A673 (cell line): ENCODE measurements at regions not wholly inside any gene's neighbourhood (a gene's known extent, or its start where the extent isn't known, plus 50 kb on each side); places are given as distances from the start of the nearest gene placed in this dataset.

Source experiments
- BruUV-seq: library from RNA; stranded (reverse); fragments of 400-500 nt; replicated peaks from 2 replicates; lab custom pipeline; 2021; lab: Mats Ljungman, UMichigan
- CTCF ChIA-PET: fragments of 300-600 bp; sonication (Branson Sonifier 250); formaldehyde crosslinking; loops from one replicate; lab custom pipeline; 2022; ENCODE audit warnings: antibody characterized with exemption; lab: Charles Lee
- POLR2A ChIA-PET: fragments of 300-600 bp; sonication (Branson Sonifier 250); formaldehyde crosslinking; loops from one replicate; lab custom pipeline; 2022; ENCODE audit warnings: antibody characterized with exemption; ENCODE audit not compliant: low non-redundant PET; lab: Charles Lee
- DNase-seq: peaks from one replicate; pipeline ENCODE4 v3.0.0-alpha.2; 2015; ENCODE audit warnings: low spot score
- H3K27ac ChIP-seq: fragments of 200-600 bp; sonication (generic); 2 replicates; pipeline ENCODE4 v1.5.1; 2016; ENCODE audit warnings: mixed run types, low read depth, mild to moderate bottlenecking, mixed read lengths, antibody characterized with exemption, low read length; ENCODE audit not compliant: poor library complexity, severe bottlenecking
- H3K27me3 ChIP-seq: fragments of 200-600 bp; sonication (generic); replicated peaks from 2 replicates; pipeline ENCODE4 v1.6.1; 2017; ENCODE audit warnings: mixed run types, low read depth, mild to moderate bottlenecking, mixed read lengths, antibody characterized with exemption, low read length; ENCODE audit not compliant: insufficient read depth, poor library complexity
- H3K36me3 ChIP-seq: fragments of 200-600 bp; sonication (generic); 2 replicates; pipeline ENCODE4 v1.6.1; 2016; ENCODE audit warnings: mixed run types, mild to moderate bottlenecking, mixed read lengths, antibody characterized with exemption, low read length; ENCODE audit not compliant: insufficient read depth, poor library complexity, severe bottlenecking
- H3K4me1 ChIP-seq: fragments of 200-600 bp; sonication (generic); 2 replicates; pipeline ENCODE4 v1.6.1; 2017; ENCODE audit warnings: mixed run types, mild to moderate bottlenecking, mixed read lengths, antibody characterized with exemption, low read length; ENCODE audit not compliant: insufficient read depth, poor library complexity, severe bottlenecking
- H3K4me3 ChIP-seq: fragments of 200-600 bp; sonication (generic); 2 replicates; pipeline ENCODE4 v1.5.1; 2016; ENCODE audit warnings: low read depth, mixed run types, mild to moderate bottlenecking, mixed read lengths, low read length; ENCODE audit not compliant: poor library complexity, severe bottlenecking
- H3K9me3 ChIP-seq: fragments of 200-600 bp; sonication (generic); 2 replicates; pipeline ENCODE4 v1.6.1; 2016; ENCODE audit warnings: mixed run types, low read depth, mild to moderate bottlenecking, mixed read lengths, antibody characterized with exemption, low read length; ENCODE audit not compliant: poor library complexity, severe bottlenecking
- CTCF ChIP-seq: fragments of 300-800, 200-600 bp; sonication (generic); conservative IDR thresholded peaks from 2 replicates; pipeline ENCODE4 v1.5.1; 2017; ENCODE audit warnings: low read depth, mild to moderate bottlenecking, antibody characterized with exemption, low read length, moderate library complexity, mixed read lengths
- EZH2 ChIP-seq: fragments of 200-600 bp; sonication (generic); IDR thresholded peaks from 2 replicates; pipeline ENCODE4 v1.6.1; 2017; ENCODE audit warnings: borderline replicate concordance, low read depth, mild to moderate bottlenecking, mixed read lengths, antibody characterized with exemption, low read length; ENCODE audit not compliant: poor library complexity, severe bottlenecking
- intact Hi-C: fragments of 100-400 bp; cut with micrococcal nuclease; formaldehyde crosslinking; loops from one replicate; pipeline ENCODE4 v1.10.0; 2022; ENCODE audit not compliant: unreplicated experiment

GRCh38 chr18:1958798-1959197 is 612.5 kb downstream of the METTL4 start:
- DNase-seq = no peak
- H3K27ac ChIP-seq = no peak overlapping the region
- intact Hi-C loops = no loop called here
- H3K27me3 ChIP-seq = peaks cover 25% of the 10 kb centered on the region
- H3K4me1 ChIP-seq = no peaks in the 10 kb centered on the region
- no TSS peak for BruUV-seq
- no peaks in the 10 kb centered on the region for H3K36me3 ChIP-seq
- H3K4me3 ChIP-seq = no peak overlapping the region
- CTCF ChIA-PET = no interaction called here
- TF ChIP-seq EZH2 = no peak
- no peak for TF ChIP-seq CTCF
- H3K9me3 ChIP-seq = no peaks in the 10 kb centered on the region
- POLR2A ChIA-PET = no interaction called here

- no peak overlapping the region for H3K27ac ChIP-seq
- no peak overlapping the region for H3K4me3 ChIP-seq
- no peak for DNase-seq
- H3K36me3 ChIP-seq = no peaks in the 10 kb centered on the region
- intact Hi-C loops = no loop called here
- CTCF ChIA-PET = no interaction called here
- peaks cover 11% of the 10 kb centered on the region for H3K27me3 ChIP-seq
- TF ChIP-seq EZH2 (no peak), CTCF (no peak)
- POLR2A ChIA-PET = no interaction called here
- BruUV-seq = no TSS peak
- no peaks in the 10 kb centered on the region for H3K4me1 ChIP-seq
- no peaks in the 10 kb centered on the region for H3K9me3 ChIP-seq
These were observed 606.3 kb downstream of the METTL4 start for GRCh38 chr18:1965016-1965415.

- intact Hi-C loops = no loop called here
- POLR2A ChIA-PET = no interaction called here
- no peak overlapping the region for H3K27ac ChIP-seq
- peaks cover 6% of the 10 kb centered on the region for H3K27me3 ChIP-seq
- no peak for TF ChIP-seq EZH2
- no peak for TF ChIP-seq CTCF
- no peaks in the 10 kb centered on the region for H3K4me1 ChIP-seq
- H3K4me3 ChIP-seq = no peak overlapping the region
- CTCF ChIA-PET = no interaction called here
- H3K36me3 ChIP-seq = no peaks in the 10 kb centered on the region
- DNase-seq = no peak
- no TSS peak for BruUV-seq
- H3K9me3 ChIP-seq = no peaks in the 10 kb centered on the region
These were observed 605.8 kb downstream of the METTL4 start for GRCh38 chr18:1965541-1965940.
